PC-9 (cell line): ENCODE measurements at regions not wholly inside any gene's neighbourhood (a gene's known extent, or its start where the extent isn't known, plus 50 kb on each side); places are given as distances from the start of the nearest gene placed in this dataset.
"Not testable (repeated sequence)": the region's sequence is repeated elsewhere in the genome, so short reads cannot be mapped to it uniquely, and the experiment has no call there.

Experiments used
- BruUV-seq: library from RNA; stranded (reverse); fragments of 400-500 nt; replicated peaks from 2 replicates; lab custom pipeline; 2021; lab: Mats Ljungman, UMichigan
- CTCF ChIA-PET: fragments of 300-600 bp; sonication (Branson Sonifier 250); formaldehyde crosslinking; loops from one replicate; lab custom pipeline; 2022; ENCODE audit warnings: antibody characterized with exemption; lab: Charles Lee
- POLR2A ChIA-PET: fragments of 300-600 bp; sonication (Branson Sonifier 250); formaldehyde crosslinking; loops from one replicate; lab custom pipeline; 2022; ENCODE audit warnings: antibody characterized with exemption; ENCODE audit not compliant: unreplicated experiment; lab: Charles Lee
- DNase-seq, 2 experiments: peaks; one replicate each; pipeline versions ENCODE4 v3.0.0 to v3.0.0-alpha.2; 2015 to 2022; ENCODE audit warnings: mixed read lengths in 1 of 2
- H2AFZ ChIP-seq: fragments of 200-600 bp; sonication (generic); 2 replicates; pipeline ENCODE4 v1.8.1; 2017; ENCODE audit warnings: antibody characterized with exemption
- H3F3A ChIP-seq: fragments of 200-600 bp; sonication (generic); 2 replicates; pipeline ENCODE4 v1.8.1; 2017; ENCODE audit warnings: antibody characterized with exemption, mild to moderate bottlenecking, low read depth; ENCODE audit not compliant: insufficient read depth
- H3K27ac ChIP-seq: fragments of 200-600 bp; sonication (generic); 2 replicates; pipeline ENCODE4 v1.6.1; 2016; ENCODE audit warnings: mixed run types
- H3K27me3 ChIP-seq: fragments of 200-600 bp; sonication (generic); 2 replicates; pipeline ENCODE4 v1.6.1; 2016; ENCODE audit warnings: low read depth, mixed run types; ENCODE audit not compliant: insufficient read depth
- H3K36me3 ChIP-seq: fragments of 200-600 bp; sonication (generic); 2 replicates; pipeline ENCODE4 v1.6.1; 2016; ENCODE audit warnings: low read depth, mixed run types
- H3K4me1 ChIP-seq: fragments of 200-600 bp; sonication (generic); replicated peaks from 2 replicates; pipeline ENCODE4 v1.6.1; 2016; ENCODE audit warnings: mixed run types; ENCODE audit not compliant: insufficient read depth
- H3K4me2 ChIP-seq: fragments of 200-600 bp; sonication (generic); 2 replicates; pipeline ENCODE4 v1.6.1; 2017; ENCODE audit warnings: mixed run types
- H3K4me3 ChIP-seq: fragments of 200-600 bp; sonication (generic); 2 replicates; pipeline ENCODE4 v1.6.1; 2016; ENCODE audit warnings: mixed run types
- H3K79me2 ChIP-seq: fragments of 200-600 bp; sonication (generic); 2 replicates; pipeline ENCODE4 v1.6.1; 2017; ENCODE audit warnings: low read depth, mixed run types
- H3K9me2 ChIP-seq: fragments of 200-600 bp; sonication (generic); 2 replicates; pipeline ENCODE4 v1.8.1; 2017; ENCODE audit warnings: mild to moderate bottlenecking; ENCODE audit not compliant: insufficient read depth
- H3K9me3 ChIP-seq: fragments of 200-600 bp; sonication (generic); 2 replicates; pipeline ENCODE4 v1.8.1; 2016; ENCODE audit warnings: low read depth; ENCODE audit not compliant: insufficient read depth
- H4K20me1 ChIP-seq: fragments of 200-600 bp; sonication (generic); 2 replicates; pipeline ENCODE4 v1.8.1; 2017; ENCODE audit not compliant: insufficient read depth
- CTCF ChIP-seq: fragments of 200-600 bp; sonication (generic); conservative IDR thresholded peaks from 2 replicates; pipeline ENCODE4 v1.6.1; 2017; ENCODE audit warnings: mixed run types, antibody characterized with exemption, mild to moderate bottlenecking, moderate library complexity
- EZH2 ChIP-seq: fragments of 200-600 bp; sonication (generic); IDR thresholded peaks from 2 replicates; pipeline ENCODE4 v1.8.0; 2017; ENCODE audit warnings: antibody characterized with exemption, low read depth
- intact Hi-C: fragments of 100-400 bp; cut with micrococcal nuclease; formaldehyde crosslinking; loops from one replicate; pipeline ENCODE4 v1.10.0; 2022; ENCODE audit not compliant: unreplicated experiment

GRCh38 chr7:68088879-68089278 lies 1092.2 kb downstream of the TYW1 start:
- Histone ChIP-seq H2AFZ (no peak overlapping the region), H3K27ac (no peak overlapping the region), H3F3A (no peaks in the 10 kb centered on the region), H3K36me3 (no peaks in the 10 kb centered on the region), H3K9me2 (no peaks in the 10 kb centered on the region), H3K4me1 (no peaks in the 10 kb centered on the region), H3K27me3 (no peaks in the 10 kb centered on the region), H3K4me2 (no peak overlapping the region), H3K79me2 (no peaks in the 10 kb centered on the region), H3K9me3 (no peaks in the 10 kb centered on the region), H3K4me3 (no peak overlapping the region), H4K20me1 (no peaks in the 10 kb centered on the region)
- intact Hi-C loops, result no loop called here
- no peak for TF ChIP-seq CTCF
- TF ChIP-seq EZH2, result no peak
- CTCF ChIA-PET, result no interaction called here
- POLR2A ChIA-PET, result no interaction called here
- BruUV-seq, result no TSS peak
- no peak for DNase-seq

- DNase-seq, H3K27ac ChIP-seq, intact Hi-C loops, H3F3A ChIP-seq, H2AFZ ChIP-seq, H3K36me3 ChIP-seq, H3K9me2 ChIP-seq, CTCF ChIA-PET, H3K79me2 ChIP-seq, POLR2A ChIA-PET, H3K4me2 ChIP-seq, H3K4me1 ChIP-seq, H3K27me3 ChIP-seq, BruUV-seq, H3K4me3 ChIP-seq, H3K9me3 ChIP-seq, H4K20me1 ChIP-seq: not testable (repeated sequence)
These were observed 1093.6 kb downstream of the TYW1 start for GRCh38 chr7:68090256-68090655.

- no peaks in the 10 kb centered on the region for H3K9me2 ChIP-seq
- no peaks in the 10 kb centered on the region for H3K9me3 ChIP-seq
- no peak for DNase-seq
- no peaks in the 10 kb centered on the region for H3K36me3 ChIP-seq
- POLR2A ChIA-PET, result no interaction called here
- peaks cover 17% of the 10 kb centered on the region; the same call in 1 of the 2 replicates for H3K27me3 ChIP-seq
- no peaks in the 10 kb centered on the region for H3K4me1 ChIP-seq
- intact Hi-C loops, result no loop called here
- no peak overlapping the region for H3K4me3 ChIP-seq
- H4K20me1 ChIP-seq, result no peaks in the 10 kb centered on the region
- CTCF ChIA-PET, result no interaction called here
- H3K79me2 ChIP-seq, result no peaks in the 10 kb centered on the region
- BruUV-seq, result no TSS peak
- H3K4me2 ChIP-seq, result no peak overlapping the region
- H3F3A ChIP-seq, result no peaks in the 10 kb centered on the region
- TF ChIP-seq CTCF, result no peak
- no peak for TF ChIP-seq EZH2
- no peak overlapping the region for H2AFZ ChIP-seq
- H3K27ac ChIP-seq, result no peak overlapping the region
These were observed 1106.7 kb downstream of the TYW1 start for GRCh38 chr7:68103319-68103718.

GRCh38 chr7:68107261-68107660 lies 1110.6 kb downstream of the TYW1 start:
- TF ChIP-seq EZH2, result no peak
- no peak for TF ChIP-seq CTCF
- CTCF ChIA-PET, result no interaction called here
- POLR2A ChIA-PET, result no interaction called here

More at GRCh38 chr7:68107261-68107660, 1110.6 kb downstream of the TYW1 start:
- Histone ChIP-seq H3K4me3 (no peak overlapping the region), H3K27ac (no peak overlapping the region), H3K9me2 (no peaks in the 10 kb centered on the region), H3K36me3 (no peaks in the 10 kb centered on the region), H3K79me2 (no peaks in the 10 kb centered on the region), H3K4me1 (no peaks in the 10 kb centered on the region), H2AFZ (no peak overlapping the region), H3F3A (no peaks in the 10 kb centered on the region), H4K20me1 (no peaks in the 10 kb centered on the region), H3K27me3 (peaks cover 15% of the 10 kb centered on the region; the same call in 1 of the 2 replicates), H3K9me3 (no peaks in the 10 kb centered on the region), H3K4me2 (no peak overlapping the region)
- DNase-seq, result no peak
- intact Hi-C loops, result no loop called here
- no TSS peak for BruUV-seq
